ENCODE measurements at regions not wholly inside any gene's neighbourhood (a gene's known extent, or its start where the extent isn't known, plus 50 kb on each side); places are given as distances from the start of the nearest gene placed in this dataset.

GRCh38 chr7:114130866-114131265, 212.1 kb upstream of the PPP1R3A start (continued):
- TF ChIP-seq GLMP (CRISPR knock-in tag; IDR thresholded peaks at IDR 0.05; ENCODE audit: borderline replicate concordance) (no peak), CBX5 (CRISPR knock-in tag; IDR thresholded peaks at IDR 0.05; ENCODE audit: borderline replicate concordance) (no peak), DPF2 (CRISPR knock-in tag; IDR thresholded peaks at IDR 0.05; ENCODE audit: borderline replicate concordance, low read depth) (no peak), TBX3 (IDR thresholded peaks at IDR 0.05; ENCODE audit: borderline replicate concordance) (no peak), RFX5 (IDR thresholded peaks at IDR 0.05; ENCODE audit: low read depth, low read length) (no peak), MTF1 (CRISPR knock-in tag; IDR thresholded peaks at IDR 0.05) (no peak), SKI (IDR thresholded peaks at IDR 0.05; ENCODE audit: partially characterized antibody) (no peak), ZNF644 (CRISPR knock-in tag; IDR thresholded peaks at IDR 0.05; ENCODE audit: low read depth) (no peak), HNRNPL (IDR thresholded peaks at IDR 0.05; ENCODE audit: low read depth, low read length) (no peak), FOXC1 (CRISPR knock-in tag; IDR thresholded peaks at IDR 0.05; ENCODE audit: borderline replicate concordance) (no peak)
- TF ChIP-seq, protein P1, sequence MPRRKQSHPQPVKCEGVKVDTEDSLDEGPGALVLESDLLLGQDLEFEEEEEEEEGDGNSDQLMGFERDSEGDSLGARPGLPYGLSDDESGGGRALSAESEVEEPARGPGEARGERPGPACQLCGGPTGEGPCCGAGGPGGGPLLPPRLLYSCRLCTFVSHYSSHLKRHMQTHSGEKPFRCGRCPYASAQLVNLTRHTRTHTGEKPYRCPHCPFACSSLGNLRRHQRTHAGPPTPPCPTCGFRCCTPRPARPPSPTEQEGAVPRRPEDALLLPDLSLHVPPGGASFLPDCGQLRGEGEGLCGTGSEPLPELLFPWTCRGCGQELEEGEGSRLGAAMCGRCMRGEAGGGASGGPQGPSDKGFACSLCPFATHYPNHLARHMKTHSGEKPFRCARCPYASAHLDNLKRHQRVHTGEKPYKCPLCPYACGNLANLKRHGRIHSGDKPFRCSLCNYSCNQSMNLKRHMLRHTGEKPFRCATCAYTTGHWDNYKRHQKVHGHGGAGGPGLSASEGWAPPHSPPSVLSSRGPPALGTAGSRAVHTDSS (CRISPR knock-in tag; conservative IDR thresholded peaks at IDR 0.05): no peak

DNA sequence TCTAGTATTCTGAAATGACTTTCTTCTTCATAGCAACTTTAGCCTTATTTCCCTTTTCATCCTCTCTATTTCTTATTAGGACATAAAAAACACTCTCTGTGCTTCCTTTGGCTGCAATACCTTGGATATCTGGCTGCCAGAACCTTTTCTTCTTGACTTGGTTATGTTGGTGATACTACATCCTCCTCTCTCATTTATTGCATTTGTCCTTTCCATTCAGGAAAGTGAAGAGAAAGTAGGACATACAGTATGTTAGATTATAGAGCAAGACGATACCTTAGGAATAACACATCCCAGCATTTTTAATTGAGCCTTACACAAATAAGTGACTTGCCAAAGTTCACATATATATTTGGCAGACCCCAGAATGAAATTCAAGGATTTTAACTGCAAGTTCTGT, 210.1 kb upstream of the PPP1R3A start:
- Histone ChIP-seq H3K36me3 (replicated peaks in 1 of 2; ENCODE audit: control insufficient read depth in 1 of 2, insufficient read depth in 2 of 2, low read length in 2 of 2) (no peaks in the 10 kb centered on the region), H3K27me3 (ENCODE audit: control insufficient read depth in 1 of 2, insufficient read depth in 2 of 2, low read length in 2 of 2) (no peaks in the 10 kb centered on the region), H4K20me1 (ENCODE audit: insufficient read depth, low read length) (no peaks in the 10 kb centered on the region), H3K4me2 (ENCODE audit: low read depth, low read length) (no peak overlapping the region), H2AFZ (ENCODE audit: low read length) (no peak overlapping the region), H3K9ac (ENCODE audit: insufficient read depth, low read depth, low read length) (no peak overlapping the region), H3K27ac (ENCODE audit: extremely low read length, insufficient read depth, low read length) (no peak overlapping the region), H3K79me2 (ENCODE audit: insufficient read depth, low read length) (no peaks in the 10 kb centered on the region), H3K4me1 (ENCODE audit: insufficient read depth, low read length) (no peaks in the 10 kb centered on the region), H3K4me3 (replicated peaks in 1 of 3; ENCODE audit: insufficient read depth in 1 of 3, low read depth in 2 of 3, low read length in 3 of 3) (no peak overlapping the region), H3K9me3 (ENCODE audit: low read length) (no peaks in the 10 kb centered on the region)
- ATAC-seq (no peak), DNase-seq (ENCODE audit: low spot score) (no peak), FAIRE-seq (no peak)
- CTCF ChIA-PET (ENCODE audit: low intra/inter-chr PET ratio, low total read pairs): no interaction called here
- no TSS peak for BruUV-seq (replicated peaks)
- in situ Hi-C loops (cut with HindIII; ENCODE audit: extremely low pct_ligation_motif_present, low pct_unique_long_range_greater_than_20kb) (no loop called here), intact Hi-C loops (cut with micrococcal nuclease; ENCODE audit: unreplicated experiment) (no loop called here)
- POLR2A ChIA-PET: no interaction called here
- 0% methylated on average over 1 of the region's 1 CpG for WGBS (ENCODE audit: low lambda C conversion rate)
- TF ChIP-seq ZNF567 (CRISPR knock-in tag; IDR thresholded peaks at IDR 0.05; ENCODE audit: borderline replicate concordance) (no peak), GZF1 (CRISPR knock-in tag; IDR thresholded peaks at IDR 0.05) (no peak), ASH2L (IDR thresholded peaks at IDR 0.05; ENCODE audit: insufficient read length, low read depth, low read length) (no peak), IKZF1 (IDR thresholded peaks at IDR 0.05) (no peak), GTF3A (CRISPR knock-in tag; conservative IDR thresholded peaks at IDR 0.05) (no peak), ZNF44 (CRISPR knock-in tag; IDR thresholded peaks at IDR 0.05) (no peak), SIN3B (IDR thresholded peaks at IDR 0.05; ENCODE audit: low read length) (no peak), FOXP4 (CRISPR knock-in tag; IDR thresholded peaks at IDR 0.05) (no peak), ZNF317 (CRISPR knock-in tag; IDR thresholded peaks at IDR 0.05) (no peak), POLR2AphosphoS2 (IDR thresholded peaks at IDR 0.05; ENCODE audit: low read depth, low read length) (no peak), STAG1 (CRISPR knock-in tag; IDR thresholded peaks at IDR 0.05) (no peak)
